ENCODE measurements at regions not wholly inside any gene's neighbourhood (a gene's known extent, or its start where the extent isn't known, plus 50 kb on each side); places are given as distances from the start of the nearest gene placed in this dataset.
"Not testable (repeated sequence)": the region's sequence is repeated elsewhere in the genome, so short reads cannot be mapped to it uniquely, and the experiment has no call there.

DNA sequence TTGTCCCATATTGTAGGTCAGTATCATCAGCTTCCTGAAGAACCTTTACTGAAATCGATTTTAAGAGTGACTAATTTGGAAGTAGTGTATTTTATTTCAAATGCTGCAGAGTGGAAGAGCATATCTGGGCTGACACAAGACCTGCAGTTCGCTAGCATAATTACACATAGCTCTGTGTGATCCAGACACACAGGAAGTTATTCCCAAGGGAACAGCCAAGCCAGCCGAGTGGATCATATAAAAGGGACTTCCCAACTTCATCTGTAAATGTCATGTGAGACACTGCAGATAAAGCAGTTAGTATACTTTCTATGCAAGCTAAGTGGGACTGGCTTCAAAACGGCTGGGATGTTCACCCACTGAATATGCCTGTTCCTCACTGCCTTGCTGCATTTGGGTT is 760.4 kb downstream of the SLITRK1 start:
- intact Hi-C loops (cut with DNase I), result no loop called here
- Histone ChIP-seq H3K9me3 (no peaks in the 10 kb centered on the region), H3K4me3 (no peak overlapping the region), H3K27me3 (replicated peaks; ENCODE audit: insufficient read depth) (no peaks in the 10 kb centered on the region), H3K27ac (no peak overlapping the region), H3K36me3 (no peaks in the 10 kb centered on the region), H3K4me1 (replicated peaks) (no peaks in the 10 kb centered on the region)
- 61% methylated on average over 4 of the region's 4 CpGs for WGBS
- DNase-seq (ENCODE audit: low spot score), result no peak
- TF ChIP-seq POLR2A (IDR thresholded peaks at IDR 0.05) (no peak), POLR2AphosphoS5 (IDR thresholded peaks at IDR 0.05) (no peak)
- TF ChIP-seq, protein P1, sequence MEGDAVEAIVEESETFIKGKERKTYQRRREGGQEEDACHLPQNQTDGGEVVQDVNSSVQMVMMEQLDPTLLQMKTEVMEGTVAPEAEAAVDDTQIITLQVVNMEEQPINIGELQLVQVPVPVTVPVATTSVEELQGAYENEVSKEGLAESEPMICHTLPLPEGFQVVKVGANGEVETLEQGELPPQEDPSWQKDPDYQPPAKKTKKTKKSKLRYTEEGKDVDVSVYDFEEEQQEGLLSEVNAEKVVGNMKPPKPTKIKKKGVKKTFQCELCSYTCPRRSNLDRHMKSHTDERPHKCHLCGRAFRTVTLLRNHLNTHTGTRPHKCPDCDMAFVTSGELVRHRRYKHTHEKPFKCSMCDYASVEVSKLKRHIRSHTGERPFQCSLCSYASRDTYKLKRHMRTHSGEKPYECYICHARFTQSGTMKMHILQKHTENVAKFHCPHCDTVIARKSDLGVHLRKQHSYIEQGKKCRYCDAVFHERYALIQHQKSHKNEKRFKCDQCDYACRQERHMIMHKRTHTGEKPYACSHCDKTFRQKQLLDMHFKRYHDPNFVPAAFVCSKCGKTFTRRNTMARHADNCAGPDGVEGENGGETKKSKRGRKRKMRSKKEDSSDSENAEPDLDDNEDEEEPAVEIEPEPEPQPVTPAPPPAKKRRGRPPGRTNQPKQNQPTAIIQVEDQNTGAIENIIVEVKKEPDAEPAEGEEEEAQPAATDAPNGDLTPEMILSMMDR (IDR thresholded peaks at IDR 0.05), result no peak

DNA sequence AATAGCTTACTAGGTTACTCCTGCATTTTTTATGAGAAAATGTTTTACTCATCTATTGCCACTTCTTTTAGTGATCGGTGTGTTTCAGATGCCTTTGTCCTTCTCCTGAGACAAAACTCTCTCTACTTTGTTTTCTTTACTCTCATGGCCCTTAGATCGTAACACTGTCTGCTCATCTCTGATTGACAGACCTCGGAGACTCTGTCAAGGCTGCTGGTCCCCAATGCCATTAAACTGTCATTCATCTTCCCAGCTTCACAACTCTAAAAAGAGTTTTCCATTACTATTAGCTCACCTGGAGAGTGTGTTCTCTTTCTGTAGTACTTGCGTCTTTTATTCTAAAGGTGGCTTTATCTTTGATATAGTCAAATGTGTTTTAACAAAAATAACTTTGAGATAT is 765.2 kb downstream of the SLITRK1 start:
- intact Hi-C loops (cut with DNase I), result no loop called here
- DNase-seq (ENCODE audit: low spot score), result no peak
- TF ChIP-seq POLR2AphosphoS5 (IDR thresholded peaks at IDR 0.05) (no peak), POLR2A (IDR thresholded peaks at IDR 0.05) (no peak)
- TF ChIP-seq, protein P1 (IDR thresholded peaks at IDR 0.05), result no peak
- Histone ChIP-seq H3K27ac (no peak overlapping the region), H3K9me3 (no peaks in the 10 kb centered on the region), H3K36me3 (no peaks in the 10 kb centered on the region), H3K4me1 (replicated peaks) (no peaks in the 10 kb centered on the region), H3K27me3 (replicated peaks; ENCODE audit: insufficient read depth) (no peaks in the 10 kb centered on the region), H3K4me3 (no peak overlapping the region)
- 44% methylated on average over 4 of the region's 4 CpGs for WGBS

DNA sequence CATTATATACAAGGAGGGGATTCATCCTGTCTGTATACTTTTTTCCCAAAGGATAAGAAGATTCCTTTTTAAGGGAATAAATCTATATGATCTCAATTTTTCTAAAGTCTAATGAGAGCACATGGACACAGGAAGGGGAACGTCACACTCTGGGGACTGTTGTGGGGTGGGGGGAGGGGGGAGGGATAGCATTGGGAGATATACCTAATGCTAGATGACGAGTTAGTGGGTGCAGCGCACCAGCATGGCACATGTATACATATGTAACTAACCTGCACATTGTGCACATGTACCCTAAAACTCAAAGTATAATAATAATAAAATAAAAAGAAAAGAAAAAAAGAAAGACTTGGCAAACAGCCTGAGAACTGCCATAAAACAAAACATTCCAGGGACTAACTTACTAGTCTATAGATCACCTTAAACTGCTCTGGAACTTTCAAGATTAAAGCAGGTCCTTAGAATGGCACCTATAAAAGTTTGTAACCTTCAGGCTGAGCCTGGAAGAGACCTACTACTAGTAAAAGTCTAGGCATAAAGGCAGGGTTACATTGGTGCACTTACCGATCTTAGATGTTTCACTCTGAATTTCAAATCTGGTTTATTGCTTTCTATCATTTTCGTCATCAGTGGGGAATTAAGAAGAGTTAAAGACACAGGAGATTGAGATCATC is 780.6 kb downstream of the SLITRK1 start:
- DNase-seq (ENCODE audit: low spot score); intact Hi-C loops (cut with DNase I): not testable (repeated sequence)
- 65% methylated on average over 5 of the region's 5 CpGs for WGBS

GRCh38 chr13:83100237-83100636 is 782.0 kb downstream of the SLITRK1 start:
- TF ChIP-seq POLR2A (IDR thresholded peaks at IDR 0.05) (no peak), POLR2AphosphoS5 (IDR thresholded peaks at IDR 0.05) (no peak)
- TF ChIP-seq, protein P1 (IDR thresholded peaks at IDR 0.05), result no peak
- H3K27ac ChIP-seq, result no peak overlapping the region
- H3K36me3 ChIP-seq, result no peaks in the 10 kb centered on the region
- H3K9me3 ChIP-seq, result no peaks in the 10 kb centered on the region
- no peaks in the 10 kb centered on the region for H3K27me3 ChIP-seq (replicated peaks; ENCODE audit: insufficient read depth)
- 76% methylated on average over 1 of the region's 1 CpG for WGBS
- H3K4me3 ChIP-seq, result no peak overlapping the region
- no peak for DNase-seq (ENCODE audit: low spot score)
- no peaks in the 10 kb centered on the region for H3K4me1 ChIP-seq (replicated peaks)
- intact Hi-C loops (cut with DNase I), result no loop called here

More for the DNA sequence above, 780.6 kb downstream of the SLITRK1 start:
- H3K9me3 ChIP-seq; H3K4me1 ChIP-seq (replicated peaks); H3K36me3 ChIP-seq; H3K4me3 ChIP-seq; H3K27ac ChIP-seq; H3K27me3 ChIP-seq (replicated peaks; ENCODE audit: insufficient read depth): not testable (repeated sequence)

GRCh38 chr13:83088858-83089257 is 793.4 kb downstream of the SLITRK1 start:
- Histone ChIP-seq H3K9me3 (no peaks in the 10 kb centered on the region), H3K4me1 (replicated peaks) (no peaks in the 10 kb centered on the region), H3K27ac (no peak overlapping the region), H3K36me3 (no peaks in the 10 kb centered on the region), H3K27me3 (replicated peaks; ENCODE audit: insufficient read depth) (no peaks in the 10 kb centered on the region), H3K4me3 (no peak overlapping the region)
- 45% methylated on average over 1 of the region's 1 CpG for WGBS
- no peak for DNase-seq (ENCODE audit: low spot score)
- no peak for TF ChIP-seq POLR2A (IDR thresholded peaks at IDR 0.05)
- TF ChIP-seq, protein P1 (IDR thresholded peaks at IDR 0.05), result no peak
- no peak for TF ChIP-seq POLR2AphosphoS5 (IDR thresholded peaks at IDR 0.05)
- intact Hi-C loops (cut with DNase I), result no loop called here
